Osteocyte (in vitro differentiated cells): ENCODE measurements at regions not wholly inside any gene's neighbourhood (a gene's known extent, or its start where the extent isn't known, plus 50 kb on each side); places are given as distances from the start of the nearest gene placed in this dataset.
"Not testable (repeated sequence)": the region's sequence is repeated elsewhere in the genome, so short reads cannot be mapped to it uniquely, and the experiment has no call there.

Source experiments
- DNase-seq: peaks from one replicate; pipeline ENCODE4 v3.0.0; 2021; ENCODE audit warnings: mixed read lengths; ENCODE audit not compliant: unreplicated experiment; ENCODE audit errors: extremely low spot score
- H3K27ac Mint-ChIP-seq: one replicate; pipeline ENCODE4 v1.8.0; 2021; ENCODE audit warnings: mild to moderate bottlenecking, mixed read lengths; ENCODE audit not compliant: unreplicated experiment
- H3K27me3 Mint-ChIP-seq: one replicate; pipeline ENCODE4 v1.8.0; 2021; ENCODE audit warnings: mixed read lengths; ENCODE audit not compliant: unreplicated experiment
- H3K36me3 Mint-ChIP-seq: one replicate; pipeline ENCODE4 v1.8.0; 2021; ENCODE audit warnings: mixed read lengths; ENCODE audit not compliant: unreplicated experiment
- H3K4me1 Mint-ChIP-seq: one replicate; pipeline ENCODE4 v1.8.0; 2021; ENCODE audit warnings: mixed read lengths; ENCODE audit not compliant: unreplicated experiment
- H3K4me3 Mint-ChIP-seq: one replicate; pipeline ENCODE4 v1.8.0; 2021; ENCODE audit warnings: mild to moderate bottlenecking, moderate library complexity, mixed read lengths; ENCODE audit not compliant: unreplicated experiment
- H3K9me3 Mint-ChIP-seq: one replicate; pipeline ENCODE4 v1.8.0; 2021; ENCODE audit warnings: mixed read lengths; ENCODE audit not compliant: unreplicated experiment
- CTCF ChIP-seq: fragments of 200-600 bp; sonication (generic); IDR thresholded peaks from 2 replicates; pipeline ENCODE4 v1.5.0; 2021; ENCODE audit warnings: antibody characterized with exemption, mild to moderate bottlenecking, moderate library complexity

- Mint-ChIP-seq H3K9me3 (no peaks in the 10 kb centered on the region), H3K36me3 (no peaks in the 10 kb centered on the region), H3K27me3 (no peaks in the 10 kb centered on the region), H3K27ac (no peak overlapping the region), H3K4me1 (no peaks in the 10 kb centered on the region), H3K4me3 (no peak overlapping the region)
- DNase-seq, result no peak
- TF ChIP-seq CTCF, result no peak
Observed at GRCh38 chr14:38662781-38663180, 406.9 kb upstream of the CLEC14A start.

- DNase-seq, result no peak
- Mint-ChIP-seq H3K9me3 (no peaks in the 10 kb centered on the region), H3K4me3 (no peak overlapping the region), H3K36me3 (no peaks in the 10 kb centered on the region), H3K4me1 (no peaks in the 10 kb centered on the region), H3K27me3 (no peaks in the 10 kb centered on the region), H3K27ac (no peak overlapping the region)
- no peak for TF ChIP-seq CTCF
Observed at GRCh38 chr14:38646391-38646790, 390.5 kb upstream of the CLEC14A start.

- H3K9me3 Mint-ChIP-seq, result peaks cover 41% of the 10 kb centered on the region
- H3K4me3 Mint-ChIP-seq, result not testable (repeated sequence)
Observed at GRCh38 chr14:38634913-38635312, 379.0 kb upstream of the CLEC14A start.

DNA sequence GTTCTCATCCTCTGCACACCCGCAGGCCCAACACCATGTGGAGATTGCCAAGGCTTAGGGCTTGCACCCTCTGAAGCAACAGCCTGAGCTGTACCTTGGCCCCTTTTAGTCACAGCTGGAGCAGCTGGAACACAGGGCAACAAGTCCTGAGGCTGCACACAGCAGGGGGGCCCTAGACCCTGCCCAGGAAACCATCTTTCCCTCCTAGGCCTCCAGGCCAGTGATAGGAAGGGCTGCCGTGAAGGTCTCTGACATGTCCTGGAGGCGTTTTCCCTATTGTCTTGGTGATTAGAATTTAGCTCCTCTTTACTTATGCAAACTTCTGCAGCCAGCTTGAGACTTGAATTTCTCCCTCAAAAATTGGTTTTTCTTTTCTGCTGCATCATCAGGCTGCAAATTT is 373.5 kb upstream of the CLEC14A start:
- no peak overlapping the region for H3K4me3 Mint-ChIP-seq
- no peak overlapping the region for H3K27ac Mint-ChIP-seq
- TF ChIP-seq CTCF, result no peak
- H3K4me1 Mint-ChIP-seq, result no peaks in the 10 kb centered on the region
- H3K9me3 Mint-ChIP-seq, result peaks cover 63% of the 10 kb centered on the region
- no peaks in the 10 kb centered on the region for H3K27me3 Mint-ChIP-seq
- no peak for DNase-seq
- H3K36me3 Mint-ChIP-seq, result no peaks in the 10 kb centered on the region

More at GRCh38 chr14:38634913-38635312, 379.0 kb upstream of the CLEC14A start:
- H3K27me3 Mint-ChIP-seq, H3K36me3 Mint-ChIP-seq, H3K27ac Mint-ChIP-seq, H3K4me1 Mint-ChIP-seq, DNase-seq: not testable (repeated sequence)

DNA sequence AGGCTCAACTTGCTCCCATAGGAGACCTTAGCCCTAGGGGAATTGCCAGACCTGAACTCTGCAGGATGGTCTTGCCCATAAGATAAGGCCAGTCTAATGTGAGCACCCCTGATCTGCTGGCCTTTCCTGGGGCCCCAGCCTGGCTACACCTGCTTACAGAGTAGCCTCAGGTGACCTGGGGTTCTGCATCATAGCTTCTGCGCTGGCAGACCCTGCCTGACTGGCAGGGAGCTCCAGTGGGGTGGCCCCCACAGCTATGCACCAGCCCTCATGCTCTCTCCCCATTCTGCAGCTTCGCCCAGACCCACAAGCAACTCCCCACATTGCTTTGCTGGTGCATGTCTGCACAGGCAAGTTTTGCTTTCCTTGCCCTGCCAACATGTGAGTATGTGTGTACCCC is 371.3 kb upstream of the CLEC14A start:
- no peaks in the 10 kb centered on the region for H3K36me3 Mint-ChIP-seq

More for the DNA sequence above, 371.3 kb upstream of the CLEC14A start:
- Mint-ChIP-seq H3K4me1 (no peaks in the 10 kb centered on the region), H3K27ac (no peak overlapping the region), H3K4me3 (no peak overlapping the region), H3K27me3 (no peaks in the 10 kb centered on the region), H3K9me3 (peaks cover 43% of the 10 kb centered on the region)
- no peak for DNase-seq
- no peak for TF ChIP-seq CTCF
